Lower leg skin (tissue), 4 donors: ENCODE measurements at regions not wholly inside any gene's neighbourhood (a gene's known extent, or its start where the extent isn't known, plus 50 kb on each side); places are given as distances from the start of the nearest gene placed in this dataset.

Experiments
- DNase-seq, 2 donors: peaks; one replicate each; pipeline ENCODE4 v3.0.0-alpha.2; 2019; ENCODE audit warnings: low spot score in 2 of 2
- H3K4me3 ChIP-seq: fragments of 200-600 bp; sonication (generic); 2 replicates; pipeline ENCODE4 v1.5.1; 2017; ENCODE audit warnings: mild to moderate bottlenecking, low read depth; ENCODE audit not compliant: poor library complexity, severe bottlenecking
- CTCF ChIP-seq, 3 donors: fragments of 450-650 bp; IDR thresholded peaks; one replicate each; pipeline ENCODE4 v1.5.1; 2016; ENCODE audit warnings: antibody characterized with exemption in 3 of 3, mild to moderate bottlenecking in 3 of 3, moderate library complexity in 2 of 3
- POLR2A ChIP-seq, 2 donors: fragments of 450-650 bp; IDR thresholded peaks; one replicate each; pipeline ENCODE4 v1.6.1; 2016 to 2017; ENCODE audit warnings: antibody characterized with exemption in 2 of 2, mild to moderate bottlenecking in 1 of 2, moderate library complexity in 1 of 2
- WGBS, 2 donors: methylation state at CpG; one replicate each; pipeline ENCODE4 v1.1.5; 2018; 5-methylcytosine and 5-hydroxymethylcytosine counted together
- intact Hi-C: fragments of 100-400 bp; cut with DNase I; formaldehyde crosslinking; loops from one replicate; pipeline ENCODE4 v1.15.0; 2023; ENCODE audit warnings: low total_unique reads

- no peak for DNase-seq
Measured at GRCh38 chr3:22129101-22129500, 378.1 kb upstream of the ZNF385D start.

GRCh38 chr3:22141769-22142168 lies 390.8 kb upstream of the ZNF385D start:
- H3K4me3 ChIP-seq = no peak overlapping the region
- no peak for DNase-seq
- intact Hi-C loops = no loop called here
- WGBS, 2 donors = 43 to 57% methylated on average over 2 of the region's 2 CpGs
- TF ChIP-seq POLR2A (IDR thresholded peaks at IDR 0.05) (no peak), CTCF (IDR thresholded peaks at IDR 0.05) (no peak)

More at GRCh38 chr3:22129101-22129500, 378.1 kb upstream of the ZNF385D start:
- no peak for TF ChIP-seq CTCF (IDR thresholded peaks at IDR 0.05)
- TF ChIP-seq POLR2A (IDR thresholded peaks at IDR 0.05) = no peak
- no peak overlapping the region for H3K4me3 ChIP-seq
- intact Hi-C loops = no loop called here
- 61 to 87% methylated on average over 2 of the region's 2 CpGs for WGBS, 2 donors

- H3K4me3 ChIP-seq = no peak overlapping the region
- 51 to 67% methylated on average over 3 of the region's 3 CpGs for WGBS, 2 donors
- no peak for TF ChIP-seq POLR2A (IDR thresholded peaks at IDR 0.05)
- no peak for TF ChIP-seq CTCF (IDR thresholded peaks at IDR 0.05)
- no peak for DNase-seq
- intact Hi-C loops = no loop called here
Measured at GRCh38 chr3:22147161-22147560, 396.2 kb upstream of the ZNF385D start.

- no peak for DNase-seq
Measured at GRCh38 chr3:22156868-22157267, 405.9 kb upstream of the ZNF385D start.

GRCh38 chr3:22157848-22158247 lies 406.8 kb upstream of the ZNF385D start:
- TF ChIP-seq CTCF (IDR thresholded peaks at IDR 0.05) (no peak), POLR2A (IDR thresholded peaks at IDR 0.05) (no peak)
- DNase-seq = no peak
- H3K4me3 ChIP-seq = no peak overlapping the region
- WGBS, 2 donors = 73% methylated on average over 4 of the region's 4 CpGs
- intact Hi-C loops = no loop called here

More at GRCh38 chr3:22156868-22157267, 405.9 kb upstream of the ZNF385D start:
- 62 to 68% methylated on average over 2 of the region's 2 CpGs for WGBS, 2 donors
- TF ChIP-seq POLR2A (IDR thresholded peaks at IDR 0.05) (no peak), CTCF (IDR thresholded peaks at IDR 0.05) (no peak)
- intact Hi-C loops = no loop called here
- no peak overlapping the region for H3K4me3 ChIP-seq

- DNase-seq = no peak
- no peak for TF ChIP-seq CTCF (IDR thresholded peaks at IDR 0.05)
- TF ChIP-seq POLR2A (IDR thresholded peaks at IDR 0.05) = no peak
- intact Hi-C loops = no loop called here
- WGBS, 2 donors = 74 to 80% methylated on average over 5 of the region's 5 CpGs
- no peak overlapping the region for H3K4me3 ChIP-seq
Measured at GRCh38 chr3:22159004-22159695, 408.1 kb upstream of the ZNF385D start.
